ENCODE measurements at regions not wholly inside any gene's neighbourhood (a gene's known extent, or its start where the extent isn't known, plus 50 kb on each side); places are given as distances from the start of the nearest gene placed in this dataset.
"Not testable (repeated sequence)": the region's sequence is repeated elsewhere in the genome, so short reads cannot be mapped to it uniquely, and the experiment has no call there.

- not testable (repeated sequence) for H3K27ac Mint-ChIP-seq; H3K9ac ChIP-seq (ENCODE audit: extremely low read depth, low read length, poor library complexity, severe bottlenecking); DNase-seq; H3K4me3 ChIP-seq (ENCODE audit: low read length); H3K27ac ChIP-seq (ENCODE audit: low read depth, low read length); H3K27me3 ChIP-seq (ENCODE audit: control insufficient read depth, insufficient read depth, low read length, poor library complexity, severe bottlenecking); H3K4me1 ChIP-seq (ENCODE audit: control insufficient read depth, insufficient read depth, low read length); H3K27me3 Mint-ChIP-seq (ENCODE audit: insufficient read depth); H3K4me1 Mint-ChIP-seq; H3K4me3 Mint-ChIP-seq; H3K36me3 ChIP-seq (ENCODE audit: control insufficient read depth, insufficient read depth, low read length); H3K36me3 Mint-ChIP-seq (ENCODE audit: low read depth)
- H3K9me3 Mint-ChIP-seq, result peaks cover 66% of the 10 kb centered on the region
- WGBS, 2 experiments (ENCODE audit: insufficient coverage in 1 of 2, insufficient read length in 1 of 2), result 61 to 72% methylated on average over 2 of the region's 2 CpGs
- peaks cover 50% of the 10 kb centered on the region for H3K9me3 ChIP-seq (ENCODE audit: control insufficient read depth, low read length)
These were observed 637.7 kb upstream of the TPTE start for GRCh38 chr21:9883571-9884282.

- H3K27me3 ChIP-seq (ENCODE audit: control insufficient read depth, insufficient read depth, low read length, poor library complexity, severe bottlenecking); H3K4me3 Mint-ChIP-seq; H3K9ac ChIP-seq (ENCODE audit: extremely low read depth, low read length, poor library complexity, severe bottlenecking); H3K4me1 ChIP-seq (ENCODE audit: control insufficient read depth, insufficient read depth, low read length); H3K27ac Mint-ChIP-seq; H3K4me1 Mint-ChIP-seq; H3K27me3 Mint-ChIP-seq (ENCODE audit: insufficient read depth); H3K27ac ChIP-seq (ENCODE audit: low read depth, low read length); H3K36me3 Mint-ChIP-seq (ENCODE audit: low read depth); H3K4me3 ChIP-seq (ENCODE audit: low read length); DNase-seq; H3K36me3 ChIP-seq (ENCODE audit: control insufficient read depth, insufficient read depth, low read length): not testable (repeated sequence)
- WGBS, 2 experiments (ENCODE audit: insufficient coverage in 1 of 2, insufficient read length in 1 of 2), result 72 to 80% methylated on average over 1 to 6 of the region's 6 CpGs
- peaks cover 59% of the 10 kb centered on the region for H3K9me3 Mint-ChIP-seq
- H3K9me3 ChIP-seq (ENCODE audit: control insufficient read depth, low read length), result peaks cover 55% of the 10 kb centered on the region
These were observed 632.9 kb upstream of the TPTE start for GRCh38 chr21:9888500-9888899.

- H3K4me3 Mint-ChIP-seq; H3K36me3 Mint-ChIP-seq (ENCODE audit: low read depth); H3K9ac ChIP-seq (ENCODE audit: extremely low read depth, low read length, poor library complexity, severe bottlenecking); H3K27me3 ChIP-seq (ENCODE audit: control insufficient read depth, insufficient read depth, low read length, poor library complexity, severe bottlenecking); H3K4me1 ChIP-seq (ENCODE audit: control insufficient read depth, insufficient read depth, low read length); H3K27ac Mint-ChIP-seq; H3K36me3 ChIP-seq (ENCODE audit: control insufficient read depth, insufficient read depth, low read length); H3K27me3 Mint-ChIP-seq (ENCODE audit: insufficient read depth); DNase-seq; H3K27ac ChIP-seq (ENCODE audit: low read depth, low read length); H3K4me3 ChIP-seq (ENCODE audit: low read length); H3K4me1 Mint-ChIP-seq: not testable (repeated sequence)
- 68 to 73% methylated on average over 2 of the region's 3 CpGs for WGBS, 2 experiments (ENCODE audit: insufficient coverage in 1 of 2, insufficient read length in 1 of 2)
- peaks cover 69% of the 10 kb centered on the region for H3K9me3 Mint-ChIP-seq
- H3K9me3 ChIP-seq (ENCODE audit: control insufficient read depth, low read length), result peaks cover 55% of the 10 kb centered on the region
These were observed 617.8 kb upstream of the TPTE start for GRCh38 chr21:9903579-9903978.

- not testable (repeated sequence) for H3K4me3 Mint-ChIP-seq; DNase-seq; H3K9ac ChIP-seq (ENCODE audit: extremely low read depth, low read length, poor library complexity, severe bottlenecking); H3K4me1 Mint-ChIP-seq; H3K27me3 Mint-ChIP-seq (ENCODE audit: insufficient read depth); H3K36me3 Mint-ChIP-seq (ENCODE audit: low read depth); H3K4me1 ChIP-seq (ENCODE audit: control insufficient read depth, insufficient read depth, low read length); H3K27me3 ChIP-seq (ENCODE audit: control insufficient read depth, insufficient read depth, low read length, poor library complexity, severe bottlenecking); H3K27ac ChIP-seq (ENCODE audit: low read depth, low read length); H3K4me3 ChIP-seq (ENCODE audit: low read length); H3K27ac Mint-ChIP-seq; H3K36me3 ChIP-seq (ENCODE audit: control insufficient read depth, insufficient read depth, low read length)
- H3K9me3 Mint-ChIP-seq, result peaks cover 66% of the 10 kb centered on the region
- WGBS, 2 experiments (ENCODE audit: insufficient coverage in 1 of 2, insufficient read length in 1 of 2), result 45 to 60% methylated on average over 3 to 5 of the region's 5 CpGs
- H3K9me3 ChIP-seq (ENCODE audit: control insufficient read depth, low read length), result peaks cover 39% of the 10 kb centered on the region
These were observed 607.2 kb upstream of the TPTE start for GRCh38 chr21:9914135-9914534.

- not testable (repeated sequence) for H3K4me3 Mint-ChIP-seq
These were observed 601.9 kb upstream of the TPTE start for GRCh38 chr21:9919446-9919845.

GRCh38 chr21:9943639-9944038 is 577.7 kb upstream of the TPTE start:
- not testable (repeated sequence) for DNase-seq; H3K27ac Mint-ChIP-seq; H3K4me1 Mint-ChIP-seq; H3K27me3 Mint-ChIP-seq (ENCODE audit: insufficient read depth); H3K36me3 ChIP-seq (ENCODE audit: control insufficient read depth, insufficient read depth, low read length); H3K4me1 ChIP-seq (ENCODE audit: control insufficient read depth, insufficient read depth, low read length); H3K36me3 Mint-ChIP-seq (ENCODE audit: low read depth); H3K4me3 Mint-ChIP-seq; H3K9ac ChIP-seq (ENCODE audit: extremely low read depth, low read length, poor library complexity, severe bottlenecking); H3K27ac ChIP-seq (ENCODE audit: low read depth, low read length); H3K4me3 ChIP-seq (ENCODE audit: low read length); H3K27me3 ChIP-seq (ENCODE audit: control insufficient read depth, insufficient read depth, low read length, poor library complexity, severe bottlenecking)
- H3K9me3 ChIP-seq (ENCODE audit: control insufficient read depth, low read length), result peaks cover 77% of the 10 kb centered on the region
- WGBS, 2 experiments (ENCODE audit: insufficient coverage in 1 of 2, insufficient read length in 1 of 2), result 77% methylated on average over 7 of the region's 7 CpGs
- H3K9me3 Mint-ChIP-seq, result peaks cover 76% of the 10 kb centered on the region

More at GRCh38 chr21:9919446-9919845, 601.9 kb upstream of the TPTE start:
- DNase-seq; H3K4me1 ChIP-seq (ENCODE audit: control insufficient read depth, insufficient read depth, low read length); H3K36me3 ChIP-seq (ENCODE audit: control insufficient read depth, insufficient read depth, low read length); H3K4me3 ChIP-seq (ENCODE audit: low read length); H3K9ac ChIP-seq (ENCODE audit: extremely low read depth, low read length, poor library complexity, severe bottlenecking); H3K27me3 Mint-ChIP-seq (ENCODE audit: insufficient read depth); H3K27me3 ChIP-seq (ENCODE audit: control insufficient read depth, insufficient read depth, low read length, poor library complexity, severe bottlenecking); H3K27ac Mint-ChIP-seq; H3K36me3 Mint-ChIP-seq (ENCODE audit: low read depth); H3K4me1 Mint-ChIP-seq; H3K27ac ChIP-seq (ENCODE audit: low read depth, low read length): not testable (repeated sequence)
- H3K9me3 Mint-ChIP-seq, result peaks cover 52% of the 10 kb centered on the region
- peaks cover 33% of the 10 kb centered on the region for H3K9me3 ChIP-seq (ENCODE audit: control insufficient read depth, low read length)
- 43 to 71% methylated on average over 1 of the region's 1 CpG for WGBS, 2 experiments (ENCODE audit: insufficient coverage in 1 of 2, insufficient read length in 1 of 2)

GRCh38 chr21:9946057-9946456 is 575.3 kb upstream of the TPTE start:
- not testable (repeated sequence) for H3K27ac Mint-ChIP-seq; H3K9ac ChIP-seq (ENCODE audit: extremely low read depth, low read length, poor library complexity, severe bottlenecking); DNase-seq; H3K4me3 ChIP-seq (ENCODE audit: low read length); H3K4me1 Mint-ChIP-seq; H3K36me3 Mint-ChIP-seq (ENCODE audit: low read depth); H3K4me3 Mint-ChIP-seq; H3K4me1 ChIP-seq (ENCODE audit: control insufficient read depth, insufficient read depth, low read length); H3K27me3 ChIP-seq (ENCODE audit: control insufficient read depth, insufficient read depth, low read length, poor library complexity, severe bottlenecking); H3K36me3 ChIP-seq (ENCODE audit: control insufficient read depth, insufficient read depth, low read length); H3K27me3 Mint-ChIP-seq (ENCODE audit: insufficient read depth); H3K27ac ChIP-seq (ENCODE audit: low read depth, low read length)
- peaks cover 91% of the 10 kb centered on the region for H3K9me3 ChIP-seq (ENCODE audit: control insufficient read depth, low read length)
- 40 to 68% methylated on average over 1 of the region's 1 CpG for WGBS, 2 experiments (ENCODE audit: insufficient coverage in 1 of 2, insufficient read length in 1 of 2)
- H3K9me3 Mint-ChIP-seq, result peaks cover 95% of the 10 kb centered on the region
